Astrocyte (in vitro differentiated cells and primary cell): ENCODE measurements at regions not wholly inside any gene's neighbourhood (a gene's known extent, or its start where the extent isn't known, plus 50 kb on each side); places are given as distances from the start of the nearest gene placed in this dataset.

Experiments
- DNase-seq: peaks from one replicate; pipeline ENCODE4 v3.0.0-alpha.2; 2010; ENCODE audit warnings: low read depth
- FAIRE-seq: peaks from 2 replicates; lab custom pipeline; 2011; peaks lifted over from hg19 to GRCh38; lab: Jason Lieb, UNC
- H2AFZ ChIP-seq: 2 replicates; pipeline ENCODE4 v1.6.0; 2012; ENCODE audit warnings: low read depth, low read length, inconsistent platforms
- H3K27ac ChIP-seq: 2 replicates; pipeline ENCODE4 v1.5.1; 2011; ENCODE audit warnings: low read depth, low read length, inconsistent platforms
- H3K27me3 ChIP-seq: 2 replicates; pipeline ENCODE4 v1.6.0; 2011; ENCODE audit warnings: low read length, inconsistent platforms; ENCODE audit not compliant: insufficient read depth
- H3K36me3 ChIP-seq: 2 replicates; pipeline ENCODE4 v1.5.1; 2011; ENCODE audit warnings: low read length, inconsistent platforms; ENCODE audit not compliant: insufficient read depth
- H3K4me1 ChIP-seq: 2 replicates; pipeline ENCODE4 v1.5.1; 2011; ENCODE audit warnings: low read length, inconsistent platforms; ENCODE audit not compliant: insufficient read depth
- H3K4me2 ChIP-seq: 2 replicates; pipeline ENCODE4 v1.6.0; 2012; ENCODE audit warnings: low read length, inconsistent platforms
- H3K4me3 ChIP-seq: 2 replicates; pipeline ENCODE4 v1.5.1; 2011; ENCODE audit warnings: low read depth, mild to moderate bottlenecking, low read length, inconsistent platforms; ENCODE audit not compliant: insufficient read depth
- H3K79me2 ChIP-seq: 2 replicates; pipeline ENCODE4 v1.6.0; 2012; ENCODE audit warnings: mild to moderate bottlenecking, low read length, inconsistent platforms; ENCODE audit not compliant: insufficient read depth
- H3K9ac ChIP-seq: 2 replicates; pipeline ENCODE4 v1.6.0; 2012; ENCODE audit warnings: mild to moderate bottlenecking, low read length, inconsistent platforms
- H3K9me3 ChIP-seq: 2 replicates; pipeline ENCODE4 v1.5.1; 2012; ENCODE audit warnings: low read depth, mild to moderate bottlenecking, low read length, inconsistent platforms; ENCODE audit not compliant: insufficient read depth
- H4K20me1 ChIP-seq: 2 replicates; pipeline ENCODE4 v1.6.0; 2012; ENCODE audit warnings: low read length, inconsistent platforms; ENCODE audit not compliant: insufficient read depth
- H3K27ac Mint-ChIP-seq: one replicate; pipeline ENCODE4 v1.8.0; 2021; ENCODE audit warnings: mild to moderate bottlenecking, mixed read lengths; ENCODE audit not compliant: unreplicated experiment
- H3K27me3 Mint-ChIP-seq: one replicate; pipeline ENCODE4 v1.8.0; 2021; ENCODE audit warnings: low read depth, mixed read lengths; ENCODE audit not compliant: unreplicated experiment
- H3K36me3 Mint-ChIP-seq: one replicate; pipeline ENCODE4 v1.8.0; 2021; ENCODE audit warnings: low read depth, mixed read lengths; ENCODE audit not compliant: unreplicated experiment
- H3K4me1 Mint-ChIP-seq: one replicate; pipeline ENCODE4 v1.8.0; 2021; ENCODE audit warnings: low read depth, mixed read lengths; ENCODE audit not compliant: unreplicated experiment
- H3K4me3 Mint-ChIP-seq: one replicate; pipeline ENCODE4 v1.8.0; 2021; ENCODE audit warnings: mild to moderate bottlenecking, moderate library complexity, mixed read lengths; ENCODE audit not compliant: unreplicated experiment
- H3K9me3 Mint-ChIP-seq: one replicate; pipeline ENCODE4 v1.8.0; 2021; ENCODE audit warnings: mild to moderate bottlenecking, mixed read lengths; ENCODE audit not compliant: unreplicated experiment
- CTCF ChIP-seq: IDR thresholded peaks from 2 replicates; pipeline ENCODE4 v1.5.1; 2011; ENCODE audit warnings: low read depth, mild to moderate bottlenecking, inconsistent platforms, low read length, moderate library complexity; ENCODE audit not compliant: insufficient read depth
- EZH2 ChIP-seq: IDR thresholded peaks from 2 replicates; pipeline ENCODE4 v1.6.1; 2012; ENCODE audit warnings: mild to moderate bottlenecking, low read length, inconsistent platforms; ENCODE audit not compliant: insufficient read depth

GRCh38 chr4:163582703-163583102 is 88.2 kb downstream of the TMA16 start:
- Mint-ChIP-seq H3K27ac (no peak overlapping the region), H3K9me3 (peaks cover 3% of the 10 kb centered on the region), H3K36me3 (no peaks in the 10 kb centered on the region), H3K4me3 (no peak overlapping the region), H3K4me1 (no peaks in the 10 kb centered on the region), H3K27me3 (no peaks in the 10 kb centered on the region)
- DNase-seq (no peak), FAIRE-seq (no peak)
- Histone ChIP-seq H3K36me3 (no peaks in the 10 kb centered on the region), H2AFZ (no peak overlapping the region), H3K9me3 (no peaks in the 10 kb centered on the region), H3K4me1 (no peaks in the 10 kb centered on the region), H3K27ac (no peak overlapping the region), H3K4me3 (no peak overlapping the region), H3K79me2 (no peaks in the 10 kb centered on the region), H3K9ac (no peak overlapping the region), H4K20me1 (no peaks in the 10 kb centered on the region), H3K4me2 (no peak overlapping the region), H3K27me3 (no peaks in the 10 kb centered on the region)
- TF ChIP-seq CTCF (no peak), EZH2 (no peak)

- Mint-ChIP-seq H3K36me3 (no peaks in the 10 kb centered on the region), H3K4me1 (peaks cover 8% of the 10 kb centered on the region), H3K9me3 (peaks cover 3% of the 10 kb centered on the region), H3K27me3 (no peaks in the 10 kb centered on the region), H3K4me3 (no peak overlapping the region), H3K27ac (peak overlapping the region; percentile 38)
- H3K9ac ChIP-seq, result no peak overlapping the region
- H3K9me3 ChIP-seq, result no peaks in the 10 kb centered on the region
- H3K4me1 ChIP-seq, result no peaks in the 10 kb centered on the region
- H3K27me3 ChIP-seq, result no peaks in the 10 kb centered on the region
- no peaks in the 10 kb centered on the region for H3K36me3 ChIP-seq
- no peak overlapping the region for H3K4me2 ChIP-seq
- H3K27ac ChIP-seq, result no peak overlapping the region
- H3K4me3 ChIP-seq, result no peak overlapping the region
- no peaks in the 10 kb centered on the region for H3K79me2 ChIP-seq
- no peak for FAIRE-seq
- H2AFZ ChIP-seq, result no peak overlapping the region
- no peak for DNase-seq
- no peaks in the 10 kb centered on the region for H4K20me1 ChIP-seq
- TF ChIP-seq CTCF (peak; percentile 23), EZH2 (no peak)
These were observed 93.4 kb downstream of the TMA16 start for GRCh38 chr4:163587867-163588266.

GRCh38 chr4:163588532-163588931 is 94.0 kb downstream of the TMA16 start:
- TF ChIP-seq CTCF (no peak), EZH2 (no peak)

More at GRCh38 chr4:163588532-163588931, 94.0 kb downstream of the TMA16 start:
- Mint-ChIP-seq H3K9me3 (peaks cover 3% of the 10 kb centered on the region), H3K4me1 (peaks cover 8% of the 10 kb centered on the region), H3K4me3 (no peak overlapping the region), H3K27me3 (no peaks in the 10 kb centered on the region), H3K36me3 (no peaks in the 10 kb centered on the region), H3K27ac (no peak overlapping the region)
- no peak overlapping the region for H3K9ac ChIP-seq
- no peak overlapping the region for H3K27ac ChIP-seq
- H3K4me2 ChIP-seq, result no peak overlapping the region
- H3K79me2 ChIP-seq, result no peaks in the 10 kb centered on the region
- H2AFZ ChIP-seq, result no peak overlapping the region
- no peaks in the 10 kb centered on the region for H3K9me3 ChIP-seq
- no peaks in the 10 kb centered on the region for H3K27me3 ChIP-seq
- no peak for DNase-seq
- FAIRE-seq, result no peak
- H3K4me3 ChIP-seq, result no peak overlapping the region
- H3K4me1 ChIP-seq, result no peaks in the 10 kb centered on the region
- no peaks in the 10 kb centered on the region for H3K36me3 ChIP-seq
- no peaks in the 10 kb centered on the region for H4K20me1 ChIP-seq
